Cardiac septum (tissue), 1 donor: ENCODE measurements at regions not wholly inside any gene's neighbourhood (a gene's known extent, or its start where the extent isn't known, plus 50 kb on each side); places are given as distances from the start of the nearest gene placed in this dataset.
"Not testable (repeated sequence)": the region's sequence is repeated elsewhere in the genome, so short reads cannot be mapped to it uniquely, and the experiment has no call there.

ENCODE experiments used
- DNase-seq: peaks from one replicate; pipeline ENCODE4 v3.0.0-alpha.2; 2020; ENCODE audit warnings: low spot score
- intact Hi-C: fragments of 100-400 bp; cut with DNase I; formaldehyde crosslinking; loops from one replicate; pipeline ENCODE4 v1.14.0; 2022
- donor health status: DM: no; HTN: no; CAD: no.

DNA sequence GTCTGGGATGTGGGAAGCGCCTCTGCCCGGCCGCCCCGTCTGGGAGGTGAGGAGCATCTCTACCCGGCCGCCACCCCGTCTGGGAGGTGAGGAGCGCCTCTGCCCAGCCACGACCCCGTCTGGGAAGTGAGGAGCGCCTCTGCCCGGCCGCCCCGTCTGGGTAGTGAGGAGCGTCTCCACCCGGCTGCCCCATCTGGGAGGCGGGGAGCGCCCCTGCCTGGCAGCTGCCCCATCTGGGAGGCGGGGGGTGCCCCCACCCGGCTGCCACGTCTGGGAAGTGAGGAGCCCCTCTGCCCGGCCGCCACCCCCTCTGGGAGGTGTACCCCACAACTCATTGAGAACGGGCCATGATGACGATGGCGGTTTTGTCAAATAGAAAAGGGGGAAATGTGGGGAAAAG lies 288.3 kb downstream of the SPRY1 start:
- intact Hi-C loops, DNase-seq: not testable (repeated sequence)

DNA sequence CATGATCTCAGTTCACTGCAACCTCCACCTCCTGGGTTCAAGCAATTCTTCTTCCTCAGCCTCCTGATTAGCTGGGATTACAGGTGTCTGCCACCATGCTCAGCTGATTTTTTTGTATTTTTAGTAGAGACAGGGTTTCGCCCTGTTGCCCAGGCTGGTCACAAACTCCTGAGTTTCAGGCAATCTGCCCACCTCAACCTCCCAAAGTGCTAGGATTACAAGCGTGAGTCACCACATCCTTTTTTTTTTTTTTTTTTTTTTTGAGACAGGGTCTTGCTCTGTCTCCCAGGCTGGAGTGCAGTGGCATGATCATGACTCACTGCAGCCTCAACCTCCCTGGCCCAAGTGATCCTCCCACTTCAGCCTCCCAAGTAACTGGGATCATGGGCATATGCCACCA lies 298.9 kb downstream of the SPRY1 start:
- intact Hi-C loops, DNase-seq: not testable (repeated sequence)

DNA sequence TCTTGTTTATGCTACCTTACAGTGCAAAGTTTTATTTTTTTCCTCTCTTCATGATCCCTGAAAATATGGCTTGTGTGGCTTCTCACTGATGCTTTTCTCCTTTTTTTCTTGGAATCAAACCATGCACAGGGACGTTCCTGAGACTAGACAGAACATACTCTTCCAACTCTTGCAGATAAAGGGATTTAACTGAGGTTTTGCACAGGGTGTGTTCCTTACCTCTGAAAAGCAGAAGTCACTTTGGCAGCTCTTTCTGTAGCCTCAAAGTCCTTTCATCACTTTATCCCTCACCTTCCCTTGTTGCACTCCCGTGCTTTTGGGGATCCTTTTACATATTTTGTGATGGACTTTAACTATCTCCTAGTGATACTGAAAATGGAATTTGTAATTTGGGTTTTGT lies 300.1 kb downstream of the SPRY1 start:
- intact Hi-C loops, result no loop called here
- DNase-seq, result no peak

DNA sequence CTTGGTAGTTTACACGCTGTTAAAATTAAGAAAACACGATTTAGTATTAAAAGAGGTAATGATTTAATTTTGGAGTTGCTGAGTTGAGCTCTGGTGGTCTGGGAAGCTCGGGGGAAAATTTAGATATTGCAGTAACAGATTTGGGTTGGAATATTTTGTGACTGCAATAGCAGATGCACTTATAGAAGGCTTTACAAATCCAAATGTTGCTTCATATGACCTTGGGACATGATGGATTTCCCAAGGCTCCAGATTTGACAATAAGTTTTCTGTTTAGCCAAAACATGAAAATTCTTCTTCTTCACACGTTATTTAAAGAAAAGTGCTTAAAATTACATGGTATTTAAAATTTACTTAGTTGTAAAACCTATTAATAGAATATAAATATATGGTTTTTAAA lies 302.0 kb downstream of the SPRY1 start:
- no peak for DNase-seq
- intact Hi-C loops, result no loop called here

DNA sequence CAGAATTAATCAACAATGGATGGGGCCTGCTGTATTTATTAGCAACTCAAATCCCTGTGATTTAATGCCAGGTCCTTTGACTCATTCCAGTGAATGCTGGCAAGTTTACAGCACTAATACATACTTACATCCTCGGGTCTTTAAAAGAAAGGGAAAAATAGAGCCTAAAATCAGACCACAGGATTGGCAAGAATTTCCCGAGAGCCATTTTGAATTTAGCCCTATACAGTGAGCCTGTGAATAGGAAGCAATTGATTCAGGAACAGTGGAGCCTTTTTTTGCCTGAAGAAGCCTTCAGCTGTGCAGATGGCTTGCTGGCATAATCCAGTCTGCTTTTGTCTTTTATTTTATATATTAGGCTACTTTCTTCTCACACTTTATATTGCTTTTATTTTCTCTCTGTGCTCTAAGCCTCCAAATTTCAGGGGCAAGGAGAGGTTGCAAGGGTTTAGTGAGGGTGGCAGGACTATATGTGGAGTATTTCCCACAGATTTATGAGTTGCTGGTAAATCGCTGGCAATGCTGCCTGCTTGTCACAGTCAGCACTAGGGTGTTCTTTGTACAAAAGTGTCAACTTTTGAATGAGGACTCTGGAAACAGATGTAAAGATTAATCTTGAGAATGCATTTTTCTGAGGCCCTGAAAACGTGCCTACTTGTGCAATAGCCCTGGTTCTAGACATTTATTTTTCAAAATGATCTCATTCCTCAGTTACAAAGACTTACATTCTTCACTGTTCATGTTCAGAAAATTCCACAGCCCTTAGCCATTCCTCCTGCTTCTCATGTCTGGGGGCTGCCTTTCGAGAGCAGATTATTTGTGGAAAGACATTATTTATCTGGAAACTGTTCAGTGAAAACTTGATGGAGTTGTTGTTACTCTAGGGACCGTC lies 303.5 kb downstream of the SPRY1 start:
- no peak for DNase-seq
- intact Hi-C loops, result no loop called here

DNA sequence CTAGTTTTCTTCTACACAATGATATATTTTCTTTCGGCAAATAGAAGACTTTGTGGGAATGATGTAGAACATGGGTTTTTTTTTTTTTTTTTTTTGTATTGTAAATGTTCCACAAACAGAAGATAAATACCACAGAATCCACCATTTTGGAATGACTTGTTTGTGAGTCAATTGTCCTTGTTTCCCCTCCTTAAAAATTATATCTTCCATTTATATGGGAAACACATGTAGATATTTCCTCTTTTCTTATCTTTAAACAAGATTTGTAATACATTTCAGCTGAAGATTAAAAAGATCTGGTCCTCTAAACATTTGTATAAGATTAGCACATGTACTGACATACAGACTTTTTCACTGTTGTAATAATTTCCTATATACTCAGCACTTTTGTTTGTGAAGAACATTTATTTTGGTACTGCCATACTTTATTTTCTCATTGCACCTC lies 304.6 kb downstream of the SPRY1 start:
- no peak for DNase-seq
- intact Hi-C loops, result no loop called here

DNA sequence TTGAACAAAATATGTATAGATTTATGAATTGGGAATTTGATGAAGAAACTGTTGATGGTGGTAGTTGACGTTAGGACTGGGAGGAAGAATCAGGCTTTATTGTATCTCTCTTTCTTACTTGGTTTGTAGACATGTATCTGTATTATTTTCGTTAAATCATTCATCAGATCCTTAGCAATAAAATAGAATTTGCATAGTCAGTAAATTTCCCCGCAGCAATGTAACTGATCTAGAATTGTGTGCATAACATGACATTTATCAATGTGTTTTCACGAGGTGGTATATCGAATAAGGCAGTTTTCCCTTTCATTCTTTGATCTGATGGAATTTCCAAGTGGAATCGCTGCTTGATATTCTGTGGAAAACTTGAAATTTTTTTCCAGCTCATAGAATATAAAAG lies 308.8 kb downstream of the SPRY1 start:
- DNase-seq, result no peak
- intact Hi-C loops, result no loop called here

DNA sequence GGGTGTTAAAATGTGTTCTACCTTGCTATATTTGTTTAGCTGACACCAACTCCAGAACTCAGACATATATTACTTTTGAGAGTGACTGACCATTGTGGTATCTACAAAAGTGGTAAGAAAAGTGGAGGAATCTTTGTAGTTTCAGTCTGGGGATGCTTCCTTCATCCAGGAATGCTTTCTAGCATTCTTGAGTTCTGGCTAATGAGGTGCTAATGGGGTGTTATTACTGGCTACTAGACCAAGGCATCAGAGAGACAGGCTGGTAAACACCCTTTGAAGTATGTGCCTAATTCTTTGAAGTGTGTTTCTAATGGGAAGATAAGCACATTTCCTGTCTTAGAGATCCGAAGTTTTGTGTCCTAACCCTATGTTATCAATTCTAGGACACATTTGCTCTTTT lies 310.4 kb downstream of the SPRY1 start:
- no peak for DNase-seq
- intact Hi-C loops, result no loop called here

DNA sequence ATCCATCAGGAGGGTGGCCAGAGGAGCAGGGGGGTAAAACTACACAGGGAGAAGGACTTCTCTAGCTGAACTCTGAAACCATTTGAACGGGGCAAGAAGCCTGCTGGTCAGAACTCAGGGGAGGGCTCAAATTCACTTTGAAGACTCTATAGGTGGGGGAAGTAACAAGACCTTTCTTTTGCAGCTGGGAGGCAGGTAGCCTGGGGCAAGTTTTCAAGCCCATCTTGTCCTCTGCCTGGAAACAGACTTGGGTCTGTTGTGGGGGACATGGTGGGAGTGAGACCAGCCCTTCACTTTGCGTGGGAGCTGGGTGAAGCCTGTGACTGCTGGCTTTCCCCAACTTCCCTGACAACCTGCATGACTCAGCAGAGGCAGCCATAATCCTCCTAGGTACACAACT lies 312.3 kb downstream of the SPRY1 start:
- intact Hi-C loops, result no loop called here
- no peak for DNase-seq

DNA sequence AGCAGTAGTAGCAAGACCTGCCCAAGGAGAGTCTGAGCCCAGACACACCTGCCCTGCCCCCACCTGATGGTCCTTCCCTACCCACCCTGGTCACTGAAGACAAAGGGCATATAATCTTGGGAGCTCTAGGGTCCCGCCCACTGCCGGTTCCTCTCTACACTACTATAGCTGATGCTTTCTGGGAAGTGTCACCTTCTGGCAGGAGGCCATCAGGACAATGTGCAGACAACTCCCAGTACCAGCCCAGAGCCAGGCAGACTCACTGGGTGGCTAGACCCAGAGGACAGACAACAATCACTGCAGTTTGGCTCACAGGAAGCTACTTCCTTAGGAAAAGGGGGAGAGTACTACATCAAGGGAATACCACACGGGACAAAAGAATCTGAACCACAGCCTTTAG lies 312.7 kb downstream of the SPRY1 start:
- intact Hi-C loops, result no loop called here
- DNase-seq, result no peak

DNA sequence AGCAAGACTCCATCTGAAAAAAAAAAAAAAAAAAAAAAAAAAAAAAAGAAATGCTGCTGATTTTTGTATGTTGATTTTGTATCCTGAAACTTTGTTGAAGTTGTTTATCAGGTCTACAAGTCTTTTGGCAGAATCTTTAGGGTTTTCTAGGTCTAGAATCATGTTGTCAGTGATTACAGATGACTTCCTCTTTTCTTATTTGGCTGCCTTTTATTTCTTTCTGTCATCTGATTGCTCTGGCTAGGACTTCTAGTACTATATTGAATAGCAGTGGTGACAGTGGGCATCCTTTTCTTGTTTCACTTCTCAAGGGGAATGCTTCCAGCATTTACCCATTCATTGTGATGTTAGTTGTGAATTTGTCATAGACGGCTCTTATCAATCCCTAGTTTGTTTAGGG lies 334.4 kb downstream of the SPRY1 start:
- intact Hi-C loops, result no loop called here
- DNase-seq, result no peak

DNA sequence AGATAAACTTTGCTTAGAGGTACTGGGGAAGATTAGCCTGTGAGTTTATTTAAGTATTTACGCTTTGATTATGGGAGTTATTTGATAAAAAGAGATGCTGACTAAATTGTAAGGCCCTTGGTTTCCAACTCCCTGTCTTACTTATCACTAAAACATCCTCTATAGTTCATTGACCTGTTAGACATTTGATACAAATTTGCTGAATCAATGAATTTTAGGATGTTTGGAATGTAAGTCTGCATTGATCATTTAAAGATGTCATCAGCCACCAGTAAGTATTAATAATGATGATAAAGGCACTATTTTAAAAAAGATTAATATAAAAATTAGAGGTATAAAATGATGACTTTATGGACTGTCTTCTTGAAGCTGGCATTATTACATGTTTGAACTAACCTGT lies 340.6 kb downstream of the SPRY1 start:
- intact Hi-C loops, result no loop called here
- DNase-seq, result no peak

DNA sequence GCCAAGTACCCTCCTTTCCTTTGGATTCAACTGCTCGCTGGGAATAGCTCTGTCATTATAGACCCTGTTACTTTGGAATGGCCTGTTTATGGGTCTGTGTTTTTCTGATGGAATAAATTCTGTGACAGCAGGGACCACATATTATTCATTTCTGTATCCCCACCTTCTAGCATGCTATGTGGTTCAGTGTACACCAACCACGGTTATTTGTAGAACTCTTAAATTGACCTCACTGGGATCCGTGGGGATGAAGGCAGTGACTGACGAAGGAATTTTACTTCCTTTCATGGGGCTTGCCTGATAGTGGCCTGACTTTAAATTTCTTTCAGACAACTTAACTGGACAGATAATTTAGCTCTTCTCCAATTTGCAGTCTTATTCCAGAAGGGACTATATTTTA lies 343.2 kb downstream of the SPRY1 start:
- intact Hi-C loops, result loop anchor here (10.0 kb wide), 1 partner anchor 65 kb away; no protein-coding TSS in a partner anchor
- DNase-seq, result no peak

DNA sequence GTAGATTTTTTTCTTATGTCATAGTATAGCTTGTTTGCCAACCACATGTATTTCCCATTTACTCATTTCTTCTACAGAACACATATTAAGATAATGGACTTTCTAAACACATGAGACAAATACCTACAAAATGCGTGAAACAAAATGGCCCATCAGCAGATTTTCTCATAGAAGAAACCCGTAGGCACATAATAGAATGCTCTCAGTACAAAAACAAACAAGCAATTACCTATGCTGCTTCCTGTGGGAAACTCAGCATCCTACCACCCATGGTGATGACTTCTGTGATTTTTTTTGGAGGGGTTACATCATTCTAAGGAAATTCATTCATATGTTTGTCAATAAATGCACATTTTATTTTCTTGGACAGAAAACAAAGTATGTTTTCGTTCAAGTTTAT lies 343.6 kb downstream of the SPRY1 start:
- DNase-seq, result no peak
- intact Hi-C loops, result loop anchor here (10.0 kb wide), 1 partner anchor 65 kb away; no protein-coding TSS in a partner anchor

DNA sequence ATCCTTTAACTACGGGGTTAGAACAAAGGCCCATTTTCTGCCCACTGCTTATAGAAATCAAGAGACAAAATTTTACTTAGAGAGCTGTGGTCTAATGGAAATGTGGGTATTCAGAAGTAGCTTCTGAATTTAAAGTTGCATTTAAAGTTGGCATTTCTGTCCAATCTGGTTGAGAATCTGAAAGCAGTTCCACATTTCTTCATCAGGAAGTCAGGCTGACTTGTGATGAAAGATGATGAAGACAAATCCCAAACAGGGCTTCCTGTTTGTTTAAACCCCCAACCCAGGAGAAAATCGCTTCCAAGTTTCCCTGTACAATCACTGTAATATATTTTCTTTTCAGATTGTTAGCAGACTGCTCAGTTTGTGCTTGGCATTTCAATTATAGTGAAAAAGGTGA lies 345.3 kb downstream of the SPRY1 start:
- intact Hi-C loops, result loop anchor here (10.0 kb wide), 1 partner anchor 67 kb away; no protein-coding TSS in a partner anchor
- no peak for DNase-seq

DNA sequence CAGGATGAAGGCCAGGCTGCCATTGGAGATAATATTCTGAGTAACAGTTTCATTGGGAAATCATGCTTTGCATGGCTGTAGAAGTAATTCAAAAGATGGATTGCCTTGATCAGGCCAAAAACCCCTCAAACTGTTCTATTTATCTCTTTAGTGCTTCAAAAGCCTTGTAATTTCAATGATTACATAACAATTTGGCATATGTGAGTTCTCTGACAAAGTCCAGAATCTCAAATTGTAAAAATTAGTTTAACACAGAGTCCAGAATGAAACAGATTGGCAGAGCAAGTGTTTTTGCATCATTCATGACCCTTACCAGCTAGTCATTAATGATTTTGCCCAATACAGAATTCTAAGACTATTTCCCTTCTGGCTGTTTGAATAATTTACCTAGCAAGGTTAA lies 347.3 kb downstream of the SPRY1 start:
- DNase-seq, result no peak
- intact Hi-C loops, result loop anchor here (10.0 kb wide), 1 partner anchor 69 kb away; no protein-coding TSS in a partner anchor

DNA sequence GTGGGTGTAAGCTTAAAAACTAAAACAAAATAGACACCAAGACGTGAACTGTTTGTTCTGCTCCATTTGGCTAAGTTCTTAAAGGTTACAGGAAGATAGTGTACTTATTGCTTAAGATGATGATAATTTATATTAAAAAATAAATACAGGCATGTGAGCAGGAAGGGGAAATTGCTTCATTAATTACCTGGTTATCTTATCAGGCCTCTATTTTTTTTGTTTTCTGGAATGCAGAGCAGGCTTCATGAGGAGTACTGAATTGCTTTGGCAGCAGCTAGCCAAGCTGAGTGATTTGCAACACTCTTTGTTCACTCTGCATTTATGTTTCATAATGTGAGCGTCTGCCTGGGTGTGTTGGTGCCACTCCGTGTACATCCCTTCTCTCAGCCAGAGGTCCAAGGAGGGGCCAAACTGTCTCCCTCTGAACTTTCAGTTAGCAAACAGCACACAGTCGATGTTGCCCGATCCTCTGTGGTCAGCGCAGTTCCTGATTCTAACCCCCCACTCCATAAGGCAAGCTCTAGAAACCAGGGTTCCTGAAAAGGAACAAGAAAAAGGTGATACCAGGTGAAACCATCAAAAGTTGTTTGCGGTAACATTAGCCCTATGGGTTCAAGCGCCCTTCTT lies 348.2 kb downstream of the SPRY1 start:
- intact Hi-C loops, result loop anchor here (5.0 to 10.0 kb wide), 3 partner anchors 70 to 347 kb away; partner anchors contain the start of gene SPRY1
- DNase-seq, result no peak

DNA sequence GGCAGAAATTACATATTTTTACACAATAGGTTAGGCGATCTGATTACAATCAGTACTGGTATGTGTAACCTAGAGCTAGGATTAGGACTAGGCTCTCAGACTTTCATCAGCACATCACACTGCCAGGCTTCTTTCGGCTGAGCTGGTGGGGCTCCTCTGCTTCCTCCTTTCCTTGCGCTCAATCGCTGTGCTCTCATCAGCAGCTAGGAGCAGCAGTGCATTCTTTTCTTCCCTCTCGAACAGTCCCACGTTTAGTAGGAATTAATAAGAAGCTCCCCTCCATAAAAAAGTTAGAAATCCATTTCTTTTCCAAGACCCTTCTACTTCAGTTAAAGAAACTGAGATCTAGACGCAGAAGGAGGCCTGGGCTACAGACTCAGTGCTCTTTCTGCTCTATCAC lies 350.4 kb downstream of the SPRY1 start:
- intact Hi-C loops, result loop anchor here (5.0 to 10.0 kb wide), 3 partner anchors 72 to 350 kb away; partner anchors contain the start of gene SPRY1
- no peak for DNase-seq

DNA sequence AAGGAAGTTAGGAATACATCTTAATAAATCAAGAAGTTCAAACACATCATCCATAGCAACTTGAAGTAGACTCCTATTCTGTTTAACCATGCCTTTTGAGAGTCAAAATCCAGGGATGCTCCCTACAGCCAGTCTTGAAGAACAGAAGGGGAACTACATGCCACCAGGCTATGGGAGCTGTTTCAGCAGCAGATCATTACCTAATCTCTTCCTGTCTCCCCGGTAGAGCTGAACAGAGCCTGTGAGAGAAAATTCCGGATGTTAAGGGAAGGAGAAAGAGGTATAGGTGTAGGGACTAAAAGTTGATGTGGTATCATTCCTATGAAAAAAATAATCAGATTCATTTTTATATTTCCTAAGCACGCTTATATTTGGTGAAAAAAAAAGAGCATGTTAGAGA lies 352.2 kb downstream of the SPRY1 start:
- no peak for DNase-seq
- intact Hi-C loops, result loop anchor here (5.0 to 10.0 kb wide), 3 partner anchors 74 to 352 kb away; partner anchors contain the start of gene SPRY1

DNA sequence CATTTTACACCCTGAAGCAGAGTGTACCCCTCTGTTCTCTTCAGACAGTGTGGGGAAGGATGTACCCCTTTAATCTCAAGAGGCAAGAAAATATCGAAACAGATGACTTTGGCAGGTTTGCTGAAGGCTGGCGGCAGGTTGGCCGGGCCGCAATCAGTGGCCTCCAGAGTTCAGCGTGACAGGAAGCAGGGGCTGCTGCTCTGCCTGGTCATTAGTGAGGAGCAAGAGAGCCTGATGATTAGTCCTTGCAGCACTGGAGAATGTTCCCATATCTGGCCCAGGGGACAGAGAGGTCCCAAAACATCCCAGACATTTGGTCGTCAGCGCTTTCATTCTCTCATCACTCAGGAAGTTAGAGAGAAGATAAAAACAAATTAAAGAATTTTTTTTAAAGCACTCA lies 352.8 kb downstream of the SPRY1 start:
- intact Hi-C loops, result loop anchor here (5.0 to 10.0 kb wide), 3 partner anchors 75 to 352 kb away; partner anchors contain the start of gene SPRY1
- DNase-seq, result no peak

DNA sequence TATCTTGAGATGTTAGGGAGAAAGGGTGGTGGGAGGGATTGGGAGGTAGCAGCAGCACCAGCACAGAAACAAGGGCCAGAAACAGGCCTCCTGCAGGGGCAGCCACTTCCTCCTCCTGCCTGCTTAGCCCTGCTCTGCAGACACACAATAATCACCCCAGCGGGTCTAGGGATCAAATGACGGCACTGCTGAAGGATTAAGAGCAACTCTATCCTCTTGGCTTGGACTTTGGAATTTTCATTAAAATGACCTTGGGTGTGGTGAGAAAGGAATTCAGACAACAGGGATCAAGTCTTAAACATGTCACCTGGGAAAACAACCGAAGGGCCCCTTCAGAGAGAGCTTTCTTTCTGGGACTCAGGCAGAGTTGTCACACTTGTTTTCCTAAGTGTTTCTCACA lies 353.4 kb downstream of the SPRY1 start:
- no peak for DNase-seq
- intact Hi-C loops, result no loop called here
